ENCODE measurements at regions not wholly inside any gene's neighbourhood (a gene's known extent, or its start where the extent isn't known, plus 50 kb on each side); places are given as distances from the start of the nearest gene placed in this dataset.

DNA sequence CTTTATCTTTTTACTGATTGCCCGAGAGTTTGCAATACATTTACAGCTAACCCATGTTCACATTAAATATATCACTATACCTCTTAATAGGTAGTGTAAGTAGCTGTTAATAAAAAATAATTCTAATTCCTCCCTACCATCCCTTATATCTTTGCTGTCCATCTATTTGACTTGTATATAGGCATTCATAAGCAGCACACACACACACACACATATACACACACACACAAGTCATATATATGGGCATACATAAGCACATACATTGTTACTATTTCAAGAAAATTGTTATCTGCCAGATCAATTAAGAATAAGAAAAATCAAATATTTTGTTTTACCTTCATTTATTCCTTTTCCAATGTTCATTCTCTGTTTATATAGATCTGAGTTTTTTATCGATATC lies 176.4 kb downstream of the PPP1R3A start:
- TF ChIP-seq, protein P1, sequence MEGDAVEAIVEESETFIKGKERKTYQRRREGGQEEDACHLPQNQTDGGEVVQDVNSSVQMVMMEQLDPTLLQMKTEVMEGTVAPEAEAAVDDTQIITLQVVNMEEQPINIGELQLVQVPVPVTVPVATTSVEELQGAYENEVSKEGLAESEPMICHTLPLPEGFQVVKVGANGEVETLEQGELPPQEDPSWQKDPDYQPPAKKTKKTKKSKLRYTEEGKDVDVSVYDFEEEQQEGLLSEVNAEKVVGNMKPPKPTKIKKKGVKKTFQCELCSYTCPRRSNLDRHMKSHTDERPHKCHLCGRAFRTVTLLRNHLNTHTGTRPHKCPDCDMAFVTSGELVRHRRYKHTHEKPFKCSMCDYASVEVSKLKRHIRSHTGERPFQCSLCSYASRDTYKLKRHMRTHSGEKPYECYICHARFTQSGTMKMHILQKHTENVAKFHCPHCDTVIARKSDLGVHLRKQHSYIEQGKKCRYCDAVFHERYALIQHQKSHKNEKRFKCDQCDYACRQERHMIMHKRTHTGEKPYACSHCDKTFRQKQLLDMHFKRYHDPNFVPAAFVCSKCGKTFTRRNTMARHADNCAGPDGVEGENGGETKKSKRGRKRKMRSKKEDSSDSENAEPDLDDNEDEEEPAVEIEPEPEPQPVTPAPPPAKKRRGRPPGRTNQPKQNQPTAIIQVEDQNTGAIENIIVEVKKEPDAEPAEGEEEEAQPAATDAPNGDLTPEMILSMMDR (IDR thresholded peaks at IDR 0.05) = no peak
- TF ChIP-seq POLR2A (IDR thresholded peaks at IDR 0.05) = no peak

All from uterus (tissue), 2 donors.